GM19351 (cell line): ENCODE measurements at regions not wholly inside any gene's neighbourhood (a gene's known extent, or its start where the extent isn't known, plus 50 kb on each side); places are given as distances from the start of the nearest gene placed in this dataset.
"Not testable (repeated sequence)": the region's sequence is repeated elsewhere in the genome, so short reads cannot be mapped to it uniquely, and the experiment has no call there.

Source experiments
- ATAC-seq: cut with Tn5 transposase; IDR thresholded peaks from one replicate; pipeline ENCODE4 v1.9.1; 2021; ENCODE audit warnings: mild to moderate bottlenecking, moderate library complexity; ENCODE audit not compliant: unreplicated experiment

DNA sequence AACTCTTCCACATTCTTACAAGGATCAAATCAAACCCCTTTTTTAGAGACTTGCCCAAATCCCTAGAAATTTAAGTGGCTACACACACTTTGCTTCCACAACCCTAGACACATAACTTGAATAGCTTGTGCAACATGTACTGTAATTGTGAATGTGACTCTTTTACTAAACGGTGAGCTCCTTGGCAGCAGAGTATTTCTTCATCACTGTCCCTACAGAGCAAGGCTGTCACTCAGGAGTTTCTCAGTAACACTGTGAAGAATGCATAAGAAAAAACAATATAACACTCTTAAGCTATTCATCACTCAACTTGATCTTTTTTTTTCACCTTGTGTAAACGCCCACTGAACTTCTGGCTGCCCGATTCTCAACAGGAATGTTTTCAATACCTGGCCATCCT, 53.8 kb upstream of the ADAMTS18 start:
- ATAC-seq: no peak

DNA sequence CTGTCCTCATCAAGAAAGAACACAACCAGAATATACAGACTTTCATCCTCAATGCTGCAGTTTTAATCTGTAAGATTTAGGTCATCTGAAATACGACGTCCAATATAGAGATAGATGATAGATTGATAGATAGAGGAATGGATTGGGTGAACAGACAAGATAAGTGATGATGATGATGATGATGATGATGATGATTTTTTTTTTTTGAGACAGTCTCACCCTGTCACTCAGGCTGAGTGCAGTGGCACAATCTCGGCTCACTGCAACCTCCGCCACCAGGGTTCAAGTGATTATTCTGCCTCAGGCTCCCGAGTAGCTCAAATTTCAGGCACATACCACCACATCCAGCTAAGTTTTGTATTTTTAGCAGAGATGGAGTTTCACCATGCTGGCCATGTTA, 56.3 kb upstream of the ADAMTS18 start:
- ATAC-seq: no peak

DNA sequence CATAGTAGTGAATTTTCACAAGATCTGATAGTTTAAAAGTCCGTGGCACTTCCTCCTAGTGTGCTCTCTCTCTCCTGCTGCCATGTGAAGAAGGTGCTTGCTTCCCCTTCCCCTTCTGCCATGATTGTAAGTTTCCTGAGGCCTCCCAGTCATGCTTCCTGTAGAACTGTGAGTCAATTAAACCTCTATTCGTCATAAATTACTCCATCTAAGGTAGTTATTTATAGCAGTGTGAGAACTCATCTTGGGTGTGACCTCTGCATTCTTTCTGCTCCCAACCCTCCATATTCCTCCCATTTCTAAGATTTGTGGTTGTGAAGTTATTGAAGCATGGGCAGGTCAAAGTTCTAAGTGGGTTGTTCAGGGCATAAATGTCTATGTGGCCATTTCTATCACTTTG, 62.1 kb upstream of the ADAMTS18 start:
- no peak for ATAC-seq

DNA sequence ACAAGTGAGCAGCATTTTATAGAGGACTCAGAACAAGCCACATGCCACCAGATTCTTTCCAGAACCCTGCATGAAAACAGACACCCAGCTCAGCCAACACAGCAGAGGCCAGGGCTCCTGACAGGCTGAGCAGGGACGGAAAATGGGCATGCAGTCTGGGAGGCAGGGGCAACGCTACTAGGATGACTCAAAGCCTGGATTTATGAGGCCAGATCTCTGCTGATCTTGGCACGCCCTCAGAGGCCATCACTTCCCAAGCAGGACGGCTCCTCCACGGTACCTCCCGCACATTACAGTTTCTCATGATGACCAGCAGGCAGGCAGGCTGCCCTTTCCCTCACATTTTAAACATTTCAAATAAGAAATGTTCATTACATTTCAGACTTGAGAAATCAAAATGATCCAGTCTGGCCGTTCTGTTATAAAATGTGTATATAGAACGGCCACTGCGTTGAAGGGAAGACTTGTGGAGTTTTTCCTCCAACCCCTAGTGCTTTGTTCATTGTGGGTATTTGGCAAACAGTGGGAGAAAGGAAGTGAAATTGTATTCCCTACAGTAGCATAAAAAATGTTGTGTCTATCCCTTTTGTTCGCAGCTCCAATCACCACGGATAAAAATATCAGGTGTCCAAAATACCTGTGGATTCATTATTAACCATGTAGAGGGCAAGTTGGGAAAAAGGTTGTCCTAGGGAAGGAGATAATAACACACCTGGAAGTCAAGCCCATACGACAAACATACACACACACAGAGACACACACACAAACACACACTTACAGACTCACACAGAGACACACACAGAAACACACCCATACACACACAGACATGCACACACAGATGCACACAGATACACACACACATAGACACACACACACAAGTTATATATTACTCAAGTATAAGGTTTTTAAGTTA, 64.8 kb upstream of the ADAMTS18 start:
- no peak for ATAC-seq

DNA sequence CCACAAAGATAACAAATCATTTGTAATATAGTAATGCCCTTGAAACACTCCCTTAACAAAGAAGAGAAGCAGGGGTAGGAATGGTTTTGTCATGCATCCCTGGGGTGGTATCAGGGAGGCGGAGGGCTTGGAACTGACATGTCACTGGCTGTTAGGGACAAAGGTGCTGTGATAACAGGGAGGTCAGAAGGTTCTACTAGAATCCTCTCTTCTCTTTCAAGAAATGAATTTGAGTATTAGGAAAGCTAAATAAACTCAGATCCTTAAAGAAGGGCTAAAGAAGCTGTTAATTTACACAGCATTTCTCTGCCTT, 65.4 kb upstream of the ADAMTS18 start:
- ATAC-seq: no peak

DNA sequence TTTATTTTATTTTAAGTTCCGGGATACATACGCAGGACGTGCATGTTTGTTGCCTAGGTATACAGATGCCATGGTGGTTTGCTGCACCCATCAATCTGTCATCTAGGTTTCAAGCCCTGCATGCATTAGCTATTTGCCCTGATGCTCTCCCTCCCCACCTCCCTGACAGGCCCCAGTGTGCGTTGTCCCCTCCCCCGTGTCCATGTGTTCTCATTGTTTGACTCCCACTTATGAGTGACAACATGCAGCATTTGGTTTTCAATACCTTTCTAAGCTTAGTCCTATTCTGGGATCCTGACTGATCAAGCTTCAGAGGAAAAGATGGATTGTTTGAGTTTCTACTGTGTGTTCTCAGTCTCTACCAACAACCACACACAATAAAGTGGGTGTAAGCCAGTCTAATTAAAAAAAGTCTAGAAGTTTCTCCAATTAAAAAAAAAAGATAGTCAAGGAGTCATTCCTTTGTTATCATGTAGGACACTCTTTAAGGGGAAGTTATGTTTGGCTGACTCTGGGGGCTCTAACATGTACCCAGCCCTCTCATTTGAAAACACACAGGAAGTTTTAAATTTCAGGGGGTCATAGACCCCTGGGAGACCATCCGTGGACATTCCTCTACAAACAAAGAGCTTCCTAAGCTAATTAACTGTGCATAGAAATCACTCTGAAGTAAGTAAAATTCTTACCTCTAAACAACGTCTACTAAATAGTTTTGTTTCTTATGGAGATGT, 66.3 kb upstream of the ADAMTS18 start:
- no peak for ATAC-seq

DNA sequence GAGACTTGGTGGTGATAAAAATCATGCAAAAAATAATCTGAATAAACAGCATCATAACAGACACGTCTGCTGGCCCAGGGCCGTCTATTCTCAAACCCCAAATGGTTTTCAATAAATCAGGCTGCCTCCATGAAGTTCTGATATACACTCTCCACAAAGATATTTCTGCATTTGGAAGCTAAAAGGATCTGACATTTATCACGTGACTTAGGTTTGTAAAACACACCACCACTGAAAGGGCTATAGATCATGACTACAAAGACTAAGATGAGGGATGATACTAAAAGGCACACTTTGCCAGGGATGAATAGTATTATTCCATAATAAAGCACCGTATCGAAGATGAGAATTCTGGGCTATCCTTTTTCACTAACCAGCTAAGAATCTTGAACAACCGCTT, 67.6 kb upstream of the ADAMTS18 start:
- no peak for ATAC-seq

DNA sequence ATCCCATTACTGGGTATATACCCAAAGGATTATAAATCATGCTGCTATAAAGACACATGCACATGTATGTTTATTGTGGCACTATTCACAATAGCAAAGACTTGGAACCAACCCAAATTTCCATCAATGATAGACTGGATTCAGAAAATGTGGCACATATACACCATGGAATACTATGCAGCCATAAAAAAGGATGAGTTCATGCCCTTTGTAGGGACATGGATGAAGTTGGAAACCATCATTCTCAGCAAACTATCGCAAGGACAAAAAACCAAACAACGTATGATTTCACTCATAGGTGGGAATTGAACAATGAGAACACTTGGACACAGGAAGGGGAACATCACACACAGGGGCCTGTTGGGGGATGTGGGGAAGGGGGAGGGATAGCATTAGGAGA, 71.7 kb upstream of the ADAMTS18 start:
- not testable (repeated sequence) for ATAC-seq

DNA sequence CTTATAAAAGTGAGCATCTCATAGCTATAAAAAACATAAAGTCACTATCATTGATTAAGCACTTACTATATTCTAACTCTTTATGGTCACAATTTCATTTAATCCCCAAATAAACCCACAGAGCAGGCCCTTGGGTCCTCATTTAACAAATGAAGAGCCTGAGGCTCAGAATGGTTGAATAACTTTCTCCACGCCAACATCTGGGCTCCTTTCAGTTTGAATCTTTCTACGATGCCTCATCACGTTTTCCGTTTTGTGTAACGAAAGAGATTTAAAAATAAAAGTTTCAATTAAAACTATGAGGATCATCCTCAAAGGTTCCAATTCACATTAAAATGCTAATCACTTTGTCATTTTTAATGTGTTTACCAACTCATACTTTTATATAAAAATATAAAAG, 74.2 kb upstream of the ADAMTS18 start:
- ATAC-seq: no peak

DNA sequence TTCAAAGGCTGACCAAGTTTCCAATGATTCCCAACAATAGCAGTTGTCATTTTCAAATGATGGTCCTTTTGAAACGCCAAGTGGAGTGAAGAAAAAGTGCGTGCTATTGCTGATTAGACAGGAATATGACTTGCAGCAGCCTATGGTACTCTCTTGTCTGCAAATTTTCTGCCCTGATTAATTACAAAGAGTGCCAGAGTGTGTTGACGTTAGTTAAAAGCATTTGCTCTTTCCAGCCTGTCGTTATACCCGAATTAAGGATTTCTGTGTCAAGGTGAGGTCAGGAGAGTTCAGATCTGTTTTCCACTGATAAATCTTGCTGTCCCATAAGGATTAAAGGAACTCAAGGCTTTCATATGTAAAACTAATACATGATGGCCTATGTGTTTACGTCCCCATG, 75.0 kb upstream of the ADAMTS18 start:
- ATAC-seq: no peak

DNA sequence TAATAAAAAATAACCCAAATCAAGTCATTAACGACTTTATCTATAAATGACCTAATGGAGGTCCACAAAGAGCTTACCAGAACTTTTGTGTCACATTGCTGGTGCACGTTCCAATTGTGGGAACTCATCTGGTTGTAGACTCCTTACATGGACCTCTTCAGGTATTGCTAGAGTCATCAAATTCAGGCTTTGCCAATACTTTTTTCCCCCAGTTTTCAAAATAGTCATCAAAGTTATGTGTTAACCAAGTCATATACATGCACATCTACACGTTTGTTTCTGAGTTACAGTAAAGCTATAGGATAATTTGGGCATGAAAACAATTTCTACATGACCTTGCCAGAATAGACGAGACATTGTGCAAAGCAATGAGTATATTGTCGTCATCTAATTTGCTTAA, 76.2 kb upstream of the ADAMTS18 start:
- no peak for ATAC-seq

DNA sequence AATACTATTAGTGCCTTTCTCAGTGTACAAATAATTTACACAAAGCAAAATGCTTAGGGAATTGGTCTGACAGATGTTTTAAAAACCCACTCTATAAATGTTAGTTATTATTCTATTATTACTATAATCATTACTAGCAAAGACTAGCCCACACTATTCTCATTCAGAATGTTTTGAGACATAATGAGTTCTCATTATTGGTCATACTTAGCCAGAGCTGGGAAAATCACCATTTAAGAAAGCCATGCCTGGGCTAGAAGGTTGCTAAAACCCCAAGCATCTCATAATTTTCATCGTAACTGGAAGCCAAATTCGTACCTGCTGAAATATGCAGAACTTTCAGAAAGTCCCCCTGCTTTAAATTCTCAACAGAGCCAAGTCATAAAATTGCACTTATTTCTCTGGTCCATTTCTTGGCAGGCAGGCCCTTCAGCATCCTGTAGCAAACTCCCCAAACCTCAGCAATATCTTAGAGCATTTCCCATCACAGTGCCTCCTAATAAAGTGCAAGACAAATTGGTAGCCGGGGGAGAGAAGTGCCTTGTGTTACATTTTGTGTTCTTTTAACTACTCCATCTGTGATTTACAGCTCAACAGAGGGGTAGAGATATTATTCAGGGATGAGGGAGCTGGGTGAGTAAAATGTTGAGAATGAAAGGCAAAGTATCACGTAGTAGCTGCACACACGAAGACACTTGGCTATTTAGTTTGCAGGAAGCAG, 79.8 kb upstream of the ADAMTS18 start:
- no peak for ATAC-seq

DNA sequence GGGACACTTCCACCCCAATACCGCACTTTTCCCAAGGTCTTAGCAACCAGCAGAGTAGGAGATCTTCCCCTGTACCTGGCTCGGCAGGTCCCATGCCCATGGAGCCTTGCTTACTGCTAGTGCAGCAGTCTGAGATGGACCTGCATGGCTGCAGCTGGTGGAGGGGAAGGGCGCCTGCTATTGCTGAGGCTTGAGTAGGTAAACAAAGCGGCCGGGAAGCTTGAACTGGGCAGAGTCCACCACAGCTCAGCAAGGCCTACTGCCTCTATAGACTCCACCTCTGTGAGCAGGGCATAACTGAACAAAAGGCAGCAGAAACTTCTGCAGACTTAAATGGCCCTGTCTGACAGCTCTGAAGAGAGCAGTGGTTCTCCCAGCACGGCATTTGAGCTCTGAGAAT, 90.4 kb upstream of the ADAMTS18 start:
- ATAC-seq: not testable (repeated sequence)

DNA sequence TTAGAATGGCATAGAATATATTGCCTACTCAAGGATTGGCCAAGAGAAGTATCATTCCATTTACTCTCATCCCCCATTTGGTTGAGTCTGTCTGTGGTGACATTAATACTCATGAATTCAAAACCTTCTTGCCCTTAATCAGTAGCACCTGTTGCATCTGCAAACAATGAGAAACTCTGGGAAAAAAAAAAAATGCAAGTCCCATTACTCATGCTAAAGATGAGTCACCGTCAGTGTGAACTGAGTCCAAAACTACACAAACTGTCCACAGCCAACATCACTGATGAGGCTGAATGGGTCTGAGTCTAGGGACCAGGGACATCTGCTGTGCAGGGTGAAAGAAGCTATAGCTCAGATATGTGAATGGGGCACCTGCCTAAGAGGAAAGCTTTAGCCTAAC, 96.9 kb upstream of the ADAMTS18 start:
- ATAC-seq: no peak

DNA sequence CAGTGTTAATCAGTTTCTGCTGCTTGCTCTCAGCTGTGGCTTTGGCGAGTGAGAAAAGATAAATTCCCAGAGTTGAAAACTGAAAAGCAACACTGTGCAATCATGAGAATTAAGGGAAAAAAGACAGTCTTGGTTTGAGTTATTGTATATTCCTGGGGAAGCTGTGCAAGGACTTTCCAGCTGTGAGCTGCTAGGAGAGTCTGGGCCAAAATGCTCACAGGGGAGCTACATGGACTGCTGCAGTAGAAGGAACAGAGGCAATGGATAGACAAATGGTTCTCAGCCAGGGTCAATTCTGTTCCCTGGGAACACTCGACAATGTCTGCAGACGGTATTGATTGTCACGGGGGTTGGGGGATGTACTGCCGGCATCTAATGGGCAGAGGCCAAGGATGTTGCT, 102.0 kb upstream of the ADAMTS18 start:
- no peak for ATAC-seq

DNA sequence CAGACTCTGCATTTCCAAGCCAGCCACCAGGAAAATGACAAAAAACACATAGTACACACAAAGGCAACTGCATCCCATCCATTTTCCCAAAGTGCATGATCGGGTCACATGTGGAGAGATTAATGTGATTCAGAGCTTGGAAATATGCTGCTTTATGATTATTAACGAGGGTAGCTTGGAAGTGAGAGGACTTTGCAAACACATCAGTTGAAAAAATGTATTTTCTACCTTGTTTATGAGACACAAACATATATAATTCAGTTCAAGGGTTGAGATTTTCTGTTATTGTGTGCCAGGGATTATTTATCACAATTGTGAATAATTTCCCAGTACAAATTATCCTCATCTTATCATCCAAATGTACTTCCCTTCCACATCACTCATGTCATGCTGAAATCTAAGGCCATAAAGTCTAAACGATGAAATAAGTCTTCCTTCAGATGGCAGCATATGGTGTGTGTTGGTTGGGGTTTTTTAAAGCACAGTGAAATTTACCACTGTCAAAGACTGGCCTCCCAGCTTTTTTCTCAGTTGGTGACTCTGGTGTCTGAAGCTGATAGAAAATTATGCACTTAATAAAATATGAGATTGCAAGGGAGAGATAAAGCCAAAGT, 104.7 kb upstream of the ADAMTS18 start:
- no peak for ATAC-seq

DNA sequence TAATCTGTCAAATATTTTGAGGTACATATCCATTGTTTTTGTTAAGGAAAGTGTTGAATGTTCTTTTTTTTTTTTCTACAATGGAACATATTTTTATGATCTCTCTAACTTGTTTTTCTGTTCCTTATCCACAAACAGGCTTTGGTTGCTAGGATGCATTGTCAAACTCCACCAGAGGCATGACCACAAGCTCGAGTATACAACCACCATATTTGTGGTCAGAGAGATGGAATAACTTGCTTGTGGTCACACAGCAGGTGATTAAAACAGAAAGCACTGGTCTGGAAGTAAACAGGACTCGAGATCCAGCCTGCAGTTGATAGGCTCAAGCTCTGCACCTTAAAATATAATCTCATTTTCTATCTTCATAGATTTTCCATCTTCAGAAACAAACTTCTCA, 105.8 kb upstream of the ADAMTS18 start:
- no peak for ATAC-seq

DNA sequence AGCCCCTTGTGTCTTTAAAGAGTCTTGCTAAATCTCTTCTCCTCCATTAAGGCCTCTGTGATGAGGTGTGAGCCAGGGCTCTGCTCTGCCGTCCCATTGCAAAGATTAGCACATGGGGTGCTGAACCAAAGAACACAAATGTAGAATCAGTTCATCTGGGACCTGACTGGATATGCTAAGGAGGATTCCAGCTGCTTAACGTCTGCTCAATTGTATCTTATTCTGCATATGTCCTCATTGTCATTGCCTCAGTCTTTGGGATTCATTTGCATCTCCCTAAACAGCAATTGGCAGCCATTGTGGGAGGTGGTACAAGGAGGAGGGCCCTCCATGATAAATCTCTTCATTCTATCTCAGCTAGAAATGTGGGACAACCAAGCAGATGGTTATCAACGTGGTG, 106.3 kb upstream of the ADAMTS18 start:
- ATAC-seq: no peak

DNA sequence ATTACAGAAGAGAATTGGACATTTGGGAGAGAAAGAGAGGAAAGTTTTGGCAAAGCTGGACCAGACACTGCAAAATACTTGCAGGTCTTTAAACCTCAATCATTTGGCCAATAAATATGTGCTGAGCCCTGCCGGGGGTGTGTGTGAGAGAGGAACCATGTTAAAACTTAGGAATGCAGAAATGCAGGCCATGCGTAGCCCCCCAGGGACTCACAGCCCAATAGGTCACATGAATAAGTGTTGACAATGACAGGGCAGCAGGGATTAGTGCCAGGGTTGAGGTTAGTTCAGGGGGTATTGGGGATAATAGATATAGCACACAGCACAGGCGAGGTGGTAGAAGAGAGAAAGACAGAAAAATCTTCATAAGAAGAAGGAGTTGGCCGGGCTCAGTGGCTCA, 113.3 kb upstream of the ADAMTS18 start:
- no peak for ATAC-seq

DNA sequence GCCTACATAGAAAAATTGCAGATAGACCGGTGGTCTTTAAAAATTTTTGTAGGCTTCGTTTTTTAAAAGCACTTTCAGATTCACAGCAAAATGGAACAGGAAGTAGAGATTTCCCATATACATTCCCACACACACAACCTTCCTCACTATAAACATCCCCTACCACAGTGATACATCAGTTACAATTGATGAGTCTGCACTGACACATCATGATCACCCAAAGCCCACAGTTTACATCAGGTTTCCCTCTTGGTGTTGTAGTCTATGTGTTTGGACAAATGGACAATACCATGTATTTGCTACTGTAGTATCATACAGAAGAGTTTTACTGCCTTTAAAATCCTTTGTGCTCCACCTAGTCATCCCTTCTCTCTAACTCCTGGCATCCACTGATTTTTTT, 113.9 kb upstream of the ADAMTS18 start:
- ATAC-seq: no peak

DNA sequence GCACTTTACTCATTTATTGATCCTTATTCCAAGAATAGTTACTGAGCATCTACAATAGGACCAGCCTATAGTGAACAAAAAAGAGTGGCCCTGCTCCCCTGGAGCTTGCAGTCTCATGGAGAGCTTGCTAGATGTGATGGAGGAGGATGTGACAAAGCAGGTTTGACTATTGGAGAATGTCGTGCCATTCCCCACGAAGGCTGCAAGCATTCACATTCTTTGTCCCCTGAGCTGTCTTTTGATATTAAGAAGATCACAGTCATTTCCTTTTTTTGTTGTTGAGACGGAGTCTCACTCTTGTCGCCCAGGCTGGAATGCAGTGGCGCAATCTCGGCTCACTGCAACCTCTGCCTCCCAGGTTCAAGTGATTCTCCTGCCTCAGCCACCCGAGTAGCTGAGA, 115.0 kb upstream of the ADAMTS18 start:
- no peak for ATAC-seq
